MCF 10A (cell line): ENCODE measurements at regions not wholly inside any gene's neighbourhood (a gene's known extent, or its start where the extent isn't known, plus 50 kb on each side); places are given as distances from the start of the nearest gene placed in this dataset.

ENCODE experiments used
- BruUV-seq: library from RNA; stranded (reverse); fragments of 400-500 nt; replicated peaks from 2 replicates; lab custom pipeline; 2021; lab: Mats Ljungman, UMichigan
- CTCF ChIA-PET: fragments of 300-600 bp; sonication (Branson Sonifier 250); formaldehyde crosslinking; extraction: SDS; loops from one replicate; lab custom pipeline; 2021; ENCODE audit warnings: antibody characterized with exemption, inconsistent platforms; lab: Yijun Ruan, JAX
- POLR2A ChIA-PET: fragments of 300-600, 350-650 bp; sonication (Branson Sonifier 250); formaldehyde crosslinking; extraction: SDS; loops from one replicate; lab custom pipeline; 2020; ENCODE audit warnings: antibody characterized with exemption, inconsistent platforms; lab: Yijun Ruan, JAX
- DNase-seq: peaks from one replicate; pipeline ENCODE4 v3.0.0-alpha.2; 2018; ENCODE audit not compliant: unreplicated experiment
- H3K27ac Mint-ChIP-seq: one replicate; pipeline ENCODE4 v1.8.0; 2022; ENCODE audit warnings: mild to moderate bottlenecking, low read depth, mixed read lengths; ENCODE audit not compliant: unreplicated experiment
- H3K27me3 Mint-ChIP-seq: one replicate; pipeline ENCODE4 v1.8.0; 2022; ENCODE audit warnings: mixed read lengths; ENCODE audit not compliant: insufficient read depth, unreplicated experiment
- H3K36me3 Mint-ChIP-seq: one replicate; pipeline ENCODE4 v1.8.0; 2022; ENCODE audit warnings: mild to moderate bottlenecking, moderate library complexity, mixed read lengths; ENCODE audit not compliant: insufficient read depth, unreplicated experiment
- H3K4me1 Mint-ChIP-seq: one replicate; pipeline ENCODE4 v1.8.0; 2022; ENCODE audit warnings: mixed read lengths; ENCODE audit not compliant: insufficient read depth, unreplicated experiment
- H3K4me3 Mint-ChIP-seq: one replicate; pipeline ENCODE4 v1.8.0; 2022; ENCODE audit warnings: mild to moderate bottlenecking, moderate library complexity, mixed read lengths; ENCODE audit not compliant: unreplicated experiment
- H3K9me3 Mint-ChIP-seq: one replicate; pipeline ENCODE4 v1.8.0; 2022; ENCODE audit warnings: mixed read lengths; ENCODE audit not compliant: unreplicated experiment
- intact Hi-C: fragments of 100-400 bp; cut with micrococcal nuclease; formaldehyde crosslinking; loops from 2 replicates; pipeline ENCODE4 v1.14.1; 2022
- TF ChIP-seq, protein P1 (sequence below): fragments of 200-600 bp; IDR thresholded peaks from one replicate; pipeline ENCODE4 v1.8.0; 2022; ENCODE audit warnings: antibody characterized with exemption, mild to moderate bottlenecking; ENCODE audit not compliant: unreplicated experiment

DNA sequence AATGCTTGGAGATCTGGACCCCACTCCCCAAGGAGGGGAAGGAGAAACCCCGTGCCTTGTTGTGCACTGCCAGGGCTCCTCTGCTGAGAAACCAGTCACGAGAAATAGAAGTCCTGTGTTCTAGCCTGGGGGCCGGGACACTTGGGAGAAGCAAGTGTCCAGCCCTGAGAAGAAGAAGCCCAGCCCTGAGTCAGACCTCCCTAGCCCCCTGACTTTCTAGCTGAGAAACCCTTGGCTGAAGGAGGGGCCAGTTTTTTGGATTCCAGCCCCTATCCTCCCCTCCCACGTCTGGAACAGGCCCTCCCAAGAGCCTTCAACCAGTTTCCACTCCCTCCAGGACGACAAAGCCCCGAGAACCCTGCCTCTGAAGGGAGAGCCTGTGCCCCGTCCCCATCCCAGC lies 100.5 kb downstream of the NAV1 start:
- no peak for DNase-seq
- no peak overlapping the region for H3K4me3 Mint-ChIP-seq
- H3K27ac Mint-ChIP-seq, result no peak overlapping the region
- CTCF ChIA-PET, result interaction anchor here (0.6 kb wide), 1 partner anchor 155 kb away, joined by 3 read pairs; no protein-coding TSS in a partner anchor
- H3K36me3 Mint-ChIP-seq, result no peaks in the 10 kb centered on the region
- H3K27me3 Mint-ChIP-seq, result peaks cover 28% of the 10 kb centered on the region
- H3K9me3 Mint-ChIP-seq, result peaks cover 10% of the 10 kb centered on the region
- peaks cover 2% of the 10 kb centered on the region for H3K4me1 Mint-ChIP-seq
- intact Hi-C loops, result loop anchor here (5.0 kb wide), 1 partner anchor 337 kb away; no protein-coding TSS in a partner anchor
- TF ChIP-seq, protein P1, sequence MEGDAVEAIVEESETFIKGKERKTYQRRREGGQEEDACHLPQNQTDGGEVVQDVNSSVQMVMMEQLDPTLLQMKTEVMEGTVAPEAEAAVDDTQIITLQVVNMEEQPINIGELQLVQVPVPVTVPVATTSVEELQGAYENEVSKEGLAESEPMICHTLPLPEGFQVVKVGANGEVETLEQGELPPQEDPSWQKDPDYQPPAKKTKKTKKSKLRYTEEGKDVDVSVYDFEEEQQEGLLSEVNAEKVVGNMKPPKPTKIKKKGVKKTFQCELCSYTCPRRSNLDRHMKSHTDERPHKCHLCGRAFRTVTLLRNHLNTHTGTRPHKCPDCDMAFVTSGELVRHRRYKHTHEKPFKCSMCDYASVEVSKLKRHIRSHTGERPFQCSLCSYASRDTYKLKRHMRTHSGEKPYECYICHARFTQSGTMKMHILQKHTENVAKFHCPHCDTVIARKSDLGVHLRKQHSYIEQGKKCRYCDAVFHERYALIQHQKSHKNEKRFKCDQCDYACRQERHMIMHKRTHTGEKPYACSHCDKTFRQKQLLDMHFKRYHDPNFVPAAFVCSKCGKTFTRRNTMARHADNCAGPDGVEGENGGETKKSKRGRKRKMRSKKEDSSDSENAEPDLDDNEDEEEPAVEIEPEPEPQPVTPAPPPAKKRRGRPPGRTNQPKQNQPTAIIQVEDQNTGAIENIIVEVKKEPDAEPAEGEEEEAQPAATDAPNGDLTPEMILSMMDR, result no peak
- POLR2A ChIA-PET, result no interaction called here
- no TSS peak for BruUV-seq

DNA sequence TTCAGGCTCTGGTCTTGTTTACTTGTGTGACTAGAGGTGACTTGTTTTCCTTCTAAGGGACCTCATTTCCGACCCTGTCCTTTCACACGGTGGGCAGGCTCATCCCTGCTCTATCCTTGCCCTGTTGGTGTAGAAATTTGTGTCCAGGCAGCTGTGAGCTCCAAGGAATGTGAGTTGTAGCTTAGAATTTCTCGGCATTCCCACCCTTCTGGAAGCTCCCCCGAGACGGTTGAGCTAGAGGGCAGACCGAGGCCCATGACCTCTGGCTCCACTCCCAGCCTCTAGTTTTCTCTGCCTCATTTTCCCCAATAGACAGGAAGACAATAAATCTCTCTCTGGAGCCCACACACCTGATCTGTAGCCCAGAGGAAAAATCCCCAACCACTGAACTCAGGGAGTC lies 100.9 kb downstream of the NAV1 start:
- ChIA-PET POLR2A (no interaction called here), CTCF (interaction anchor here (0.6 to 1.2 kb wide), 2 partner anchors 16 to 155 kb away, joined by 3 to 4 read pairs; no protein-coding TSS in a partner anchor)
- H3K9me3 Mint-ChIP-seq, result peaks cover 10% of the 10 kb centered on the region
- no peak for DNase-seq
- H3K27ac Mint-ChIP-seq, result no peak overlapping the region
- BruUV-seq, result no TSS peak
- no peak overlapping the region for H3K4me3 Mint-ChIP-seq
- TF ChIP-seq, protein P1, result no peak
- H3K27me3 Mint-ChIP-seq, result peaks cover 28% of the 10 kb centered on the region
- H3K4me1 Mint-ChIP-seq, result no peaks in the 10 kb centered on the region
- intact Hi-C loops, result loop anchor here (5.0 kb wide), 1 partner anchor 338 kb away; no protein-coding TSS in a partner anchor
- no peaks in the 10 kb centered on the region for H3K36me3 Mint-ChIP-seq

DNA sequence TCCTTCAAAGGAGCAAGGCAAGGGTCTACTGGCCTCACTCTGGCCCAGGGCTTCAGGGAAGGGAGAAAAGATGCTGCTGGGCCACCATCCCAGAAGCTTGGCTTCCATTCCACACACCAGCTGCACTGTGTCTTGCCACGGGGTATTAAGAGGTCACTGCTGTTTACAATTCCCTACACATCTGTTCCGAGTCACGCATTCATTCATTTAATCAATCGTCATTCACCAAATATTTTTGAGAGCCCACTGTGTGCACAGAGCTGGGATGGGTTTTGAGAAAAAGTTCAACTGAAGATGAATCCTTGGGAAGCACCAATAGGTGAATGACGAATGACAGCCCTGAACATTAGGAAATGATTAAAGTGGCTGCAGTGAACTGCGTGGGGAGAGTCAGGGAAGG lies 101.7 kb downstream of the NAV1 start:
- ChIA-PET POLR2A (no interaction called here), CTCF (interaction anchor here (0.6 to 1.4 kb wide), 7 partner anchors 15 to 388 kb away, joined by 3 to 4 read pairs (median 3); no protein-coding TSS in a partner anchor)
- no peak for DNase-seq
- TF ChIP-seq, protein P1, result no peak
- Mint-ChIP-seq H3K27ac (no peak overlapping the region), H3K9me3 (peaks cover 10% of the 10 kb centered on the region), H3K4me1 (no peaks in the 10 kb centered on the region), H3K27me3 (peaks cover 28% of the 10 kb centered on the region), H3K36me3 (no peaks in the 10 kb centered on the region), H3K4me3 (no peak overlapping the region)
- intact Hi-C loops, result no loop called here
- BruUV-seq, result no TSS peak

DNA sequence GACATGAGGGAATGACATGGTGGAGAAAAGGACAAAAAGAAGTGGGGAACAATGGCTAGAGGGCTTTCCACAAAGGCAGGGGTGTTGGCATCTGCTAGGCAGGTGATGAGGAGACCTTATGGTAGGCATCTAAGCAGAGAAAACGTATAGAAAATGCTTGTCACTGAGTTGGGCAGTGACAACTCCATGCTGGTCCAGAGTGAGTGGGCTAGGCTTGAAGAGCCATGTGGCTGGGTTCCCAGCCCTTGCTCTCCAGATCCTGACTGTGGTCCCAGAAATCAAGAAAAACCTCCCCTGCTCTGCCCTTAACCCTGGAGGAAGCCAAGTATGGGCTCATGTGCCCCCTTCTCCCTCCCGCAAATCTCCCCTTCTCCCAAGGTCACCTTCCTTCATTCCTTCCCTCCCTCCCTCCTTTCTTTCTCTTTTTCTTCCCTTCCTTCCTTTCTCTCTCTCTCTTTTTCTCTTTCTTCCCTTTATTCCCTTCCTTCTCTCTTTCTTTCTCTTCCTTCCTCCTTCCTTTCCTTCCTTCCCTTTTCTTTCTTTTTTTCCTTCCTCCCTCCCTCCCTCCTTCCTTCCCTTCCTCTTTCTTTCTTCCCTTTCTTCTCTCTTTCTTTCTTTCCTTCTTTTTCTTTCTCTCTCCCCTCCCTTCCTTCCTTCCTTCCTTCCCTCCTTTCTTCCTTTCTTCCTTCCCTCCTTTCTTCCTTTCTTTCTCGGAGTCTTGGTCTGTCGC lies 102.8 kb downstream of the NAV1 start:
- POLR2A ChIA-PET, result no interaction called here
- H3K36me3 Mint-ChIP-seq, result no peaks in the 10 kb centered on the region
- peaks cover 10% of the 10 kb centered on the region for H3K9me3 Mint-ChIP-seq
- H3K4me1 Mint-ChIP-seq, result no peaks in the 10 kb centered on the region
- BruUV-seq, result no TSS peak
- H3K4me3 Mint-ChIP-seq, result no peak overlapping the region
- DNase-seq, result no peak
- peaks cover 28% of the 10 kb centered on the region for H3K27me3 Mint-ChIP-seq
- CTCF ChIA-PET, result interaction anchor here (0.6 to 1.4 kb wide), 5 partner anchors 60 to 576 kb away, joined by 3 to 4 read pairs (median 3); no protein-coding TSS in a partner anchor
- TF ChIP-seq, protein P1, result no peak
- intact Hi-C loops, result no loop called here
- H3K27ac Mint-ChIP-seq, result no peak overlapping the region
